OCI-LY7 (cell line): ENCODE measurements at regions not wholly inside any gene's neighbourhood (a gene's known extent, or its start where the extent isn't known, plus 50 kb on each side); places are given as distances from the start of the nearest gene placed in this dataset.

ENCODE experiments used
- CTCF ChIP-seq: fragments of 200-600 bp; sonication (generic); conservative IDR thresholded peaks from 2 replicates; pipeline ENCODE4 v1.5.1; 2014; ENCODE audit warnings: mild to moderate bottlenecking, antibody characterized with exemption, low read length, moderate library complexity, mixed read lengths
- EZH2phosphoT487 ChIP-seq: fragments of 200-600 bp; sonication (generic); IDR thresholded peaks from 2 replicates; pipeline ENCODE4 v1.6.1; 2018; ENCODE audit warnings: low read depth, borderline replicate concordance, mild to moderate bottlenecking, mixed run types, antibody characterized with exemption, low read length, moderate library complexity, mixed read lengths

- TF ChIP-seq CTCF (no peak), EZH2phosphoT487 (no peak)
Observed at GRCh38 chr4:176618138-176618537, 174.6 kb downstream of the VEGFC start.
